HG03103 (cell line): ENCODE measurements at regions not wholly inside any gene's neighbourhood (a gene's known extent, or its start where the extent isn't known, plus 50 kb on each side); places are given as distances from the start of the nearest gene placed in this dataset.
"Not testable (repeated sequence)": the region's sequence is repeated elsewhere in the genome, so short reads cannot be mapped to it uniquely, and the experiment has no call there.

Experiments used
- ATAC-seq: cut with Tn5 transposase; IDR thresholded peaks from one replicate; pipeline ENCODE4 v1.9.1; 2021; ENCODE audit warnings: low read depth; ENCODE audit not compliant: unreplicated experiment

GRCh38 chr3:80675790-80676189 lies 908.0 kb upstream of the ROBO1 start:
- ATAC-seq = no peak

- ATAC-seq = no peak
Measured at GRCh38 chr3:80668600-80669294, 900.9 kb upstream of the ROBO1 start.

- no peak for ATAC-seq
Measured at GRCh38 chr3:80668100-80668499, 900.3 kb upstream of the ROBO1 start.

- ATAC-seq = no peak
Measured at GRCh38 chr3:80663426-80663825, 895.6 kb upstream of the ROBO1 start.

DNA sequence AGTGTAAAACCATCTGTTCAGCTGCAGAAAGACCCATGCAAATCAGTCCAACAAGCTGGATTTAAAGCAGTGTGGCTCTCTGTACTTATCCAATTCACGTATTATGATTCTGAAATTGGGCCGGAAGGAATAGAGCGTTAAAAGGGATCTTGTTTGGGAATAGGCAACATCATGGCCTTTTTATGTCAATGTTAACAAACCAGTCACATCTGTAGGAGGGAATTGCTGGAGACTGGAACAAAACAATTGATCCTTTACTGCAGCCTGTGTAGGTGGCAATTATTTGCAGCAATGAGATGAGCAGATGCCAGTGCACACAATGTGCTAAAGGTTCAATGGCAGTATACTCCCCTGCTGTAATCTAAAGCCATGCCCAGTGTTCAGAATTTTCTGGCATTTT lies 887.4 kb upstream of the ROBO1 start:
- no peak for ATAC-seq

GRCh38 chr3:80649170-80649569 lies 881.4 kb upstream of the ROBO1 start:
- ATAC-seq = no peak

- no peak for ATAC-seq
Measured at GRCh38 chr3:80643421-80643820, 875.6 kb upstream of the ROBO1 start.

- ATAC-seq = no peak
Measured at GRCh38 chr3:80618295-80619256, 850.8 kb upstream of the ROBO1 start.

GRCh38 chr3:80612366-80612765 lies 844.6 kb upstream of the ROBO1 start:
- no peak for ATAC-seq

DNA sequence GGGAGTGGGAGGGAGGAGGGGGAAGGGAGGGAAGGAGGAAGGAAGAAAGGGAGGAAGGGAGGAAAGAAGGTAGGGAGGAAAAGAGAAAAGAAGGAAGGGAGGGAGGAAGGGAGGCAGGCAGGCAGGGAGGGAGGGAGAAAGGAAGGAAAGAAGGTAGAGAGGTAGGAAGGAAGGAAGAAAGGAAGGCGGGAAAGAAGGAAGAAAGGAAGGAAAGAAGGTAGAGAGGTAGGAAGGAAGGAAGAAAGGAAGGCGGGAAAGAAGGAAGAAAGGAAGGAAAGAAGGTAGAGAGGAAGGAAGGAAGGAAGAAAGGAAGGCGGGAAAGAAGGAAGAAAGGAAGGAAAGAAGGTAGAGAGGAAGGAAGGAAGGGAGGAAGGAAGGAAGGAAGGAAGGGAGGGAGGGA lies 840.3 kb upstream of the ROBO1 start:
- not testable (repeated sequence) for ATAC-seq

DNA sequence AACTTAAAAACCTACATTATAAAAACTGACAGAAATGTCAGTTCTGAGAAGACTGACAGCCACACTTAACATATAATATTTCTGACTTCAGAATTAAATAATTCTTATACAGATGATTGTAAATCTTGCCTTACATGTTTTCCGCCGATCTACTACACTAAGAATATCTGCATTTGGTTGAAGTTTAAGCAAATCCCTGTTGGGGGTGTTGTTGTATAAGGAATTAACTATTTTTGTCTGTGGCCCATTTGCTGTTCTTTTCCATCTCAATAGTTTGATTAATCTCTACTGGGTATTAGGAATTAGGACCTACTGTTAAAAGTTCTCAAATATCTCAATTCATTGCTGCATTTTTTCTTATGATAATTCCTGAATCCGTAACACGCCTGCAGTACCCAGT lies 838.3 kb upstream of the ROBO1 start:
- no peak for ATAC-seq

DNA sequence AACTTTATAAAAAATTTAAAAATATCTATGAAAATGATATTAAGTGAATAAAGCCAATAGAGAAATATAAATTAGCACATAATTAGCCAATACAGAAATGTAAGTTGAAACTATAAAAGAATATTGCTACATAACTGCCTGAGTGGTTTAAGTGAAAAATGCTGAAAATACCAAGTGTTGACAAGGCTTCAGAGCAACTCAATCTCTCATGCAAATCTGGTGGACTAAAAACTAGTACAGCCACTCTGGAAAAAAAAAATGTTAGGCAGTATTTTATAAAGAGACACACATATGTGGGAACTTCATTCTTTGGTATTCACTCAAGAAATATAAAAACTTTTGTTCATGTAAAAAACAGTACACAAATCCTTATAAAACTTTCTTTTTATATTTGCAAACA lies 833.7 kb upstream of the ROBO1 start:
- no peak for ATAC-seq

DNA sequence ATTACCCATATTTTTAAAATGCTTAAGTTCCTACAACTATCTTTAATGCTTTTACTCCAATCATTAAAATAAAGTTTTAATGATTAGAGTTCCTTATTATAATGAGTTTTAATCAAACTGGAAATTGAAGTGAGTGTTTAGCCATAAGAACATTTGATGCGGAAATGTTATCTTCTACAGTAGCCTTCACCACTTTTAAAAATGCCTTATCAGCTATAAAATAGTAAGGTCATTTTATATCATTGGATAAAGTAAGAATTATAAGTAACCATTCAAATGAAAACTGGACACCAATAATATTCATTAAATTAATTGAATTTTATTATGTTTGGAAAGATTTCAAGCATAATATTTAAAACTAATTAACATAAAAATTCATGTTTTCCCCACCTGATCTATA lies 825.0 kb upstream of the ROBO1 start:
- no peak for ATAC-seq

DNA sequence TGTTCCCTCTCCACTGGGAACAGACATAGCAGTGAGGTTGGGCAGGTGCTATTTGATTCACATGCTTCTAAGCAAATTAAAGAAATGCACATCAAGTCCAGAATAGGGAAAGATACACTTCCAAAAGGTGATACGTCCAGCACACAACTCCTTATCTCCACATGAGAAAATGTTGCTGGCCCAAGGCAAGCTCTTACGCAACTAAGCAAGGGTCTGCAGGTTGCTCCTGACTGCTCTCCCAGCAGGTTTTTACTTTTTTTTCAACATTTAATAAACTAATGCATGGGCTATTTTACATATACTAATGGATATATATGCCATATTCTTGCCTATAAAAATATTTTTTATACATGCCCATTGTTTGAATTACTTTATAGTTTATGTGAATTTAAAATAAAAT lies 818.5 kb upstream of the ROBO1 start:
- no peak for ATAC-seq

GRCh38 chr3:80580146-80580545 lies 812.3 kb upstream of the ROBO1 start:
- no peak for ATAC-seq

DNA sequence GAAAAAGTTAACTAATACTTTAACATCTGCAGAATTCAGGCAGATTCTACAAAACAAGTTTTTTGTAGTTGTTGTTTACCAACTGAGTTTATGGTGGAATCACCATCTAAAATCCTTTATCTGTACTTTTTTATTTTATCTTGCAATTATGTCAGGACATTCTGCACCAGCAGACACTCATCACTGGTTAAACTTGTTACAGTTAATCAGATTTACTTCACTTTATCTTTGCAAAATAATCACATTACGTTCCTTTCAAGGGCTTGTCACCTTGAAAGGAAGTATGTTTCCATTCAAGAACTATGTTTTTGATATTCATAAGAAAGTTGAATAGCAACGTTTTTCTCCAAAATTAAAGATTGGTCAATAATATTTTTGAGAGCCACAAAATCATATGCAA lies 796.6 kb upstream of the ROBO1 start:
- ATAC-seq = no peak

GRCh38 chr3:80559701-80560100 lies 791.9 kb upstream of the ROBO1 start:
- no peak for ATAC-seq

GRCh38 chr3:80556763-80557162 lies 789.0 kb upstream of the ROBO1 start:
- no peak for ATAC-seq

DNA sequence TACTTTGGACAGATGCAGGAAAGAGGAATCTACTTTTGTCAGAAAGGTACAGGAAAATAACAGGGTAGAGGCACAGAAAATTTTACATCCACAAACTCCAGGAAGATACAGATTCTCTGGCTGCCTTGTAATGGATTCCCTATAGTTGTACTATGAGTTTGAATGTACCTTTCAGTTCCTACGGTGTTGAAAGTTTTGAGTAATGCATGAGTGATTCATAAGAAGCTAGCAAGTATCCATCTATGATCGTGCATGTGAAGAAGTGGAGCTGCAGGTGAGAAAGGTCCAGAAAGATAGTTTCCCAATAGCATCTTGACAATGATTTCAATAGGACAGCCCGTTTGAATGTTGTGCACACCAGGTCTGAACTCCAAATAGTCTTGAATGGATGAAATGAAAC lies 786.5 kb upstream of the ROBO1 start:
- no peak for ATAC-seq

DNA sequence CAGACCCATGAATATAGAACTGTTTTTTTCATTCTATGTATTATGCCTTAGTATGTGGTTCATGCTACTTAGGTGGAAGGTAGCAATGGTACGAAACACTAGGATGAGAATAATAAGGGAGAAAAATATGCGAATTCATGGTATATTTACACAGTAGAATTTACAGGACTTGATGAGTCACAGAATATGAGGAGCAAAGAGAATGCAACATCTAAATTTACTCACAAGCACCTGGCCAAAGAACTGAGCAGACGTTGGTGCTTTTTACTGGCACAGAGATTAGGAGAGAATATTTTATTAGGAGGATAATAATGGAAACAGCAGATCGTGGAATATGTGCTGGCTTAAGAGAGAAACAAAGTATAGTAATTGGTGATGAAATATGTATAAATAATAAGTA lies 785.4 kb upstream of the ROBO1 start:
- ATAC-seq = no peak

DNA sequence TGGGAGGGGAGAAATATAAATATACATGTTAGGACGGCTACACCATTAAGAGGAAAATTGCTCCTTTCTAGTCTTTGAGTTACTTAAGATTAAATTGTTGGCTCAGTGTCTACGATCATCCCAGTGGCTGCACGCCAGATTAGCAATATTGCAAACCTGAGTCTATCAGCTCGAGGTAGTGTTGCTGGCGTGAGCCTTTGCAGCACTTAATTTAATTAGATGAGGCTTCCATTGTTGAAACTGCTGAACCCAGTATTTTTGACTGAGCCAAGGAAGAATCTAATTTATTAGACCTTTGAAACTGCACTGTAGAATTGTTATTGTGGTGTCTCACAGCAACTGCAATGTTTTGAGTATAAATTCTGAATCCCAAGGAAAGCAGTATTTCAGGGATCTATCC lies 782.4 kb upstream of the ROBO1 start:
- ATAC-seq = no peak

DNA sequence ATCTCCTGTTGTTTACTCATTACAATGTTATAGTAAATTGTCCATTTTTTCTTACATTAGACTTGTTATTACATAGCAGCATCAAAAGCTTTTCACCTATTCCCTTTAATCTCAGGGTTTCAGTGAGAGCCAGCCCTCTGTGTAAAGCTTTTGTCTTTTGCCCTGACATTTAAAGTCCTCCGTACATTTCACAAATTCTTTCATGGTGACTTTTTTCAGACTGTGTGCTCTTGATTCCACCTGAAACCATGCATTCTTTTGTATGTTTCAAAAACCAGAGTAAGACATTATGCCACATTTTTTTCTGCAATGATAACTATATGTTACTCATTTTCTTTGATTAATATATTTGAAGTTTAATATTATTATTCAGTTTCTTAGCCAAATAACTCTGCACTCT lies 781.4 kb upstream of the ROBO1 start:
- no peak for ATAC-seq
